GM12891 (cell line): ENCODE measurements at regions not wholly inside any gene's neighbourhood (a gene's known extent, or its start where the extent isn't known, plus 50 kb on each side); places are given as distances from the start of the nearest gene placed in this dataset.

Experiments used
- PAX5 ChIP-seq: IDR thresholded peaks from 2 replicates; pipeline ENCODE4 v1.6.1; 2011; ENCODE audit warnings: low read length, moderate library complexity, mild to moderate bottlenecking; ENCODE audit not compliant: insufficient read depth, severe bottlenecking
- POLR2A ChIP-seq: IDR thresholded peaks from 2 replicates; pipeline ENCODE4 v1.6.1; 2011; ENCODE audit warnings: low read depth, low read length, control low read depth

DNA sequence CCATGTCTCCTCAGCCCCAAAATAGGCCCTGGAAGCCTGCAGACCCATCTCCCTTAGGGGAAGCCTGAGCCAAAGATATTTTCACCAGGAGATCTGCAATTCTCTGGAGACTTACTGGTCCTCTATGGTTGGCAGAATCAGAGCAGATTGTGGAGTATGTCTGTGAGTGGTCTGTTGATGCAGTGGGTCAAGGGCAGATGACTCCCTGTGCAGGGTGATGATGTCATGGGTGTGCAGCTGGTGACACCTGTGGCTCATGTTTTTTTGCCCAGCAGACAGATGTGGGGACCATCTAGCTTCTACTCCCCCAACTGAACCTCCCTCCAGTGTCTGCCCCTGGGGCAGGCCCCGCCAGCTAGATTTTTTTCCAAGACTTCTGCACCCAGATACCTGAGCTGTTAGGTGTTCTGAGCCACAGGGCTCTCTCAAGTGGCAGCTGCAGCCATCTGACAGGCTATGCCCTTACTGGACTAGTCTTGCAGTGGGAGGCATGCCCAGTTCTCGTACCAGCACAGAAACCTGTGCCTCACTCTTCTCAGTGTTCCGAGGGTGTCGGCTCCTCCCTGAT is 558.7 kb upstream of the LRRTM1 start:
- no peak for TF ChIP-seq POLR2A
- no peak for TF ChIP-seq PAX5
